Peyer's patch (tissue), 4 donors: ENCODE measurements at regions not wholly inside any gene's neighbourhood (a gene's known extent, or its start where the extent isn't known, plus 50 kb on each side); places are given as distances from the start of the nearest gene placed in this dataset.
A peak's percentile ranks its signal among the peaks of the same experiment; 100 is the strongest.

ENCODE experiments used
- DNase-seq, 3 donors: peaks; one replicate each; pipeline ENCODE4 v3.0.0-alpha.2; 2017 to 2019
- H3K27ac ChIP-seq, 4 donors: fragments of 200-600 bp; sonication (generic); one replicate each; pipeline ENCODE4 v1.5.1; 2016 to 2019
- H3K27me3 ChIP-seq, 2 donors: fragments of 200-600 bp; sonication (generic); one replicate each; pipeline ENCODE4 v1.5.1; 2019
- H3K36me3 ChIP-seq, 3 donors: fragments of 200-600 bp; sonication (generic); one replicate each; pipeline ENCODE4 v1.5.1; 2016 to 2019
- H3K4me1 ChIP-seq, 4 donors: fragments of 200-600 bp; sonication (generic); one replicate each; pipeline ENCODE4 v1.5.1; 2016 to 2019
- H3K4me3 ChIP-seq, 4 donors: fragments of 200-600 bp; sonication (generic); 1 replicate in 3 of 4; 2 replicates in 1 of 4; pipeline ENCODE4 v1.5.1; 2016 to 2019; ENCODE audit warnings: mild to moderate bottlenecking in 1 of 4
- H3K9me3 ChIP-seq, 4 donors: fragments of 200-600 bp; sonication (generic); one replicate each; pipeline ENCODE4 v1.5.1; 2016 to 2019; ENCODE audit warnings: mild to moderate bottlenecking in 1 of 4
- CTCF ChIP-seq, 6 experiments: fragments of 450-650 bp in 4 of 6; fragments of 200-600 bp in 2 of 6; sonication (generic) in 1 of 6; IDR thresholded peaks; one replicate each; pipeline ENCODE4 v1.5.1; 2017 to 2019; ENCODE audit warnings: antibody characterized with exemption in 6 of 6, mild to moderate bottlenecking in 3 of 6, moderate library complexity in 1 of 6
- POLR2A ChIP-seq, 2 donors: fragments of 450-650 bp; IDR thresholded peaks; one replicate each; pipeline ENCODE4 v1.5.1; 2017; ENCODE audit warnings: antibody characterized with exemption in 2 of 2, mild to moderate bottlenecking in 2 of 2, moderate library complexity in 2 of 2

GRCh38 chr10:28403090-28403489 lies 100.2 kb upstream of the MPP7 start:
- Histone ChIP-seq H3K4me1 (peaks cover 0 to 8% (median 0%) of the 10 kb centered on the region in 4 donors), H3K9me3 (no peaks in the 10 kb centered on the region), H3K36me3 (no peaks in the 10 kb centered on the region), H3K27ac (peak overlapping the region in 1 of 4 donors; percentile 27), H3K4me3 (no peak overlapping the region), H3K27me3 (no peaks in the 10 kb centered on the region)
- no peak for DNase-seq
- TF ChIP-seq POLR2A (IDR thresholded peaks at IDR 0.05): no peak
- no peak for TF ChIP-seq CTCF (IDR thresholded peaks at IDR 0.05)

- Histone ChIP-seq H3K27me3 (no peaks in the 10 kb centered on the region), H3K4me3 (no peak overlapping the region), H3K27ac (no peak overlapping the region), H3K36me3 (no peaks in the 10 kb centered on the region), H3K4me1 (peaks cover 0 to 20% (median 3%) of the 10 kb centered on the region in 4 donors), H3K9me3 (no peaks in the 10 kb centered on the region)
- no peak for DNase-seq
- no peak for TF ChIP-seq POLR2A (IDR thresholded peaks at IDR 0.05)
- no peak for TF ChIP-seq CTCF (IDR thresholded peaks at IDR 0.05)
Measured at GRCh38 chr10:28408237-28408777, 105.4 kb upstream of the MPP7 start.

DNA sequence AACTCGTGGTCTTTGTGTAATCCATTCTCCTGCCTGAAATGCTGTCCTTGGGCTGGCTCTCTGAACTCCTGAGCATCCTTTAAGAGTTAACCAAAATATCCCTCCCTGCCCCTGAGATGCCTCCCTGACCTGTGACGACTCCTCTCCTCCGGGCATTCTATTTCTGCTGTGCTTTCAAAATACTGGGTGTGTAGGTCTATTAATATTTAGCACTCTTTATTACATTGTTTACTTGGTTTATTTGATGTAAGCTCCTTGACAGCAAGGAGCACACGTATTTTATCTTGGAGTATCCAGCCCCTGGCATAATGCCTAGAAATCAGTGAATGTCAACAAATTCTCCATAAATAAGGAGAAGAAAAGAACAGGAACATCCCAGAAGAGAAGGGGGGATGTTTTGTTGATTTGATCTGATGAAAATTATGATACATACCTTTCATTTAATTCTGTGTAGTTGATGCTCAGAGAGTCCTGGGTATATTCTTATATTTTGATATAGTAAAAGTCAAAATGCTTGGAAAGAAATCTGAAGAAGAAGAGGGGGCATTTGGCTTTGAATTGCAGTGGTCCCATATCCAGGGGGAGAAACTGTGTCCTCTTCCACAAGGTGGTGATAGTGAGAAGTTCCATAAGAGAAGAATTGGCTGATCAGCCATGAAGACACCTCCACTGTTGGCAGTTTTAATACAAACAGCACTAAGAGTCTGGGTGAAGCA lies 107.7 kb upstream of the MPP7 start:
- Histone ChIP-seq H3K27me3 (no peaks in the 10 kb centered on the region), H3K36me3 (no peaks in the 10 kb centered on the region)

DNA sequence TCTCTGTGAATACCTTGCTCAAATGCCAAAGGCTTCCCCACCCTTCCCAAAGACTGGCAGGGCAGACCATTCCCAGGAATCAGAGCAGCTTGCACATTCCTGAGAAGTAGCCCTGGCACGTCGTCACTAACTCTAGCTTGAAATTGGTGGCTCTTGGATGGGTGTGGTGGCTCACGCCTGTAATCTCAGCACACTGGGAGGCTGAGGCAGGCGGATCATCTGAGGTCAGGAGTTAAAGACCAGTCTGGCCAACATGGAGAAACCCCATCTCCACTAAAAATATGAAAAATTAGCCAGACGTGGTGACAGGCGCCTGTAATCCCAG lies 108.2 kb upstream of the MPP7 start:
- no peaks in the 10 kb centered on the region for H3K36me3 ChIP-seq
- H3K27me3 ChIP-seq: no peaks in the 10 kb centered on the region
- DNase-seq: peak in 1 of 3 donors; percentile 62
- peak overlapping the region in 2 of 4 donors; percentile 12 to 64 for H3K27ac ChIP-seq
- no peak overlapping the region for H3K4me3 ChIP-seq
- no peaks in the 10 kb centered on the region for H3K9me3 ChIP-seq
- TF ChIP-seq POLR2A (IDR thresholded peaks at IDR 0.05) (no peak), CTCF (IDR thresholded peaks at IDR 0.05) (no peak)
- H3K4me1 ChIP-seq: peaks cover 0 to 20% (median 3%) of the 10 kb centered on the region in 4 donors

More for the DNA sequence above, 107.7 kb upstream of the MPP7 start:
- Histone ChIP-seq H3K9me3 (no peaks in the 10 kb centered on the region), H3K27ac (peak overlapping the region in 2 of 4 donors; percentile 17 to 64), H3K4me1 (peaks cover 0 to 20% (median 3%) of the 10 kb centered on the region in 4 donors), H3K4me3 (no peak overlapping the region)
- no peak for DNase-seq
- TF ChIP-seq CTCF (IDR thresholded peaks at IDR 0.05) (peak in 2 of 6 experiments; percentile 18 to 21), POLR2A (IDR thresholded peaks at IDR 0.05) (no peak)

- TF ChIP-seq CTCF (IDR thresholded peaks at IDR 0.05) (no peak), POLR2A (IDR thresholded peaks at IDR 0.05) (no peak)
- Histone ChIP-seq H3K36me3 (no peaks in the 10 kb centered on the region), H3K4me3 (no peak overlapping the region), H3K9me3 (no peaks in the 10 kb centered on the region), H3K27me3 (no peaks in the 10 kb centered on the region), H3K4me1 (peaks cover 0 to 20% (median 3%) of the 10 kb centered on the region in 4 donors), H3K27ac (peak overlapping the region in 1 of 4 donors; percentile 64)
- DNase-seq: no peak
Measured at GRCh38 chr10:28411648-28412047, 108.8 kb upstream of the MPP7 start.
